ENCODE measurements at regions not wholly inside any gene's neighbourhood (a gene's known extent, or its start where the extent isn't known, plus 50 kb on each side); places are given as distances from the start of the nearest gene placed in this dataset.

GRCh38 chr5:42120070-42120469 is 195.0 kb downstream of the FBXO4 start:
- BruUV-seq (replicated peaks): no TSS peak
- no peaks in the 10 kb centered on the region for H3K27me3 ChIP-seq (ENCODE audit: insufficient read depth, low read length)
- no peak overlapping the region for H3K4me2 ChIP-seq (ENCODE audit: low read length)
- no peak overlapping the region for H3K4me3 ChIP-seq (replicated peaks in 1 of 2; ENCODE audit: low read depth in 1 of 2, low read length in 2 of 2)
- H3K4me1 ChIP-seq (ENCODE audit: control insufficient read depth in 1 of 2, insufficient read depth in 2 of 2, low read length in 2 of 2): no peaks in the 10 kb centered on the region
- TF ChIP-seq SIN3A (IDR thresholded peaks at IDR 0.05; ENCODE audit: low read depth) (no peak), EZH2phosphoT487 (IDR thresholded peaks at IDR 0.05; ENCODE audit: borderline replicate concordance) (no peak), JUND (IDR thresholded peaks at IDR 0.05) (no peak), ZNF274 (IDR thresholded peaks at IDR 0.05; ENCODE audit: low read depth, low read length) (no peak), POLR2A (IDR thresholded peaks at IDR 0.05; ENCODE audit: borderline replicate concordance, extremely low read depth, insufficient read depth, insufficient read length) (no peak), YY1 (IDR thresholded peaks at IDR 0.05; ENCODE audit: extremely low read depth, insufficient replicate concordance, low read depth, low read length) (no peak), POLR2AphosphoS5 (IDR thresholded peaks at IDR 0.05; ENCODE audit: low read depth, low read length) (no peak), REST (IDR thresholded peaks at IDR 0.05; ENCODE audit: low read depth) (no peak), FOSL1 (IDR thresholded peaks at IDR 0.05; ENCODE audit: low read depth) (no peak), EZH2 (IDR thresholded peaks at IDR 0.05) (no peak), EGR1 (IDR thresholded peaks at IDR 0.05; ENCODE audit: low read depth) (no peak), CBX3 (IDR thresholded peaks at IDR 0.05; ENCODE audit: low read depth) (no peak), RAD21 (IDR thresholded peaks at IDR 0.05; ENCODE audit: low read depth) (no peak), SP1 (IDR thresholded peaks at IDR 0.05; ENCODE audit: low read depth) (no peak), ELF1 (IDR thresholded peaks at IDR 0.05; ENCODE audit: borderline replicate concordance, low read depth) (no peak), TCF7L2 (IDR thresholded peaks at IDR 0.05; ENCODE audit: borderline replicate concordance, extremely low read depth, insufficient read depth, insufficient read length) (no peak), ATF3 (IDR thresholded peaks at IDR 0.05) (no peak)
- no peaks in the 10 kb centered on the region for H3K36me3 ChIP-seq (ENCODE audit: control insufficient read depth in 1 of 2, insufficient read depth in 2 of 2, low read length in 2 of 2)
- intact Hi-C loops (cut with micrococcal nuclease): no loop called here
- ATAC-seq (no peak), DNase-seq (ENCODE audit: low read depth, low spot score) (no peak)
- H3K9me2 ChIP-seq (ENCODE audit: insufficient read depth): no peaks in the 10 kb centered on the region
- no peaks in the 10 kb centered on the region for H3K9me3 ChIP-seq (ENCODE audit: control insufficient read depth in 1 of 2, insufficient read depth in 1 of 2, low read depth in 1 of 2, low read length in 2 of 2)
- no peak overlapping the region for H3K9ac ChIP-seq (ENCODE audit: low read length)
- no peak overlapping the region for H2AFZ ChIP-seq (ENCODE audit: low read depth, low read length, poor library complexity, severe bottlenecking)
- H4K20me1 ChIP-seq (ENCODE audit: insufficient read depth): no peaks in the 10 kb centered on the region
- ChIA-PET POLR2A (no interaction called here), CTCF (no interaction called here), RAD21 (ENCODE audit: low non-redundant PET in 1 of 2, low total read pairs in 2 of 2, uncharacterized antibody in 2 of 2, unreplicated experiment in 2 of 2) (no interaction called here)
- no peaks in the 10 kb centered on the region for H3K79me2 ChIP-seq (ENCODE audit: insufficient read depth, low read length)
- H3K27ac ChIP-seq (ENCODE audit: low read depth, low read length): no peak overlapping the region
